PC-9 (cell line): ENCODE measurements at regions not wholly inside any gene's neighbourhood (a gene's known extent, or its start where the extent isn't known, plus 50 kb on each side); places are given as distances from the start of the nearest gene placed in this dataset.

Experiments
- BruUV-seq: library from RNA; stranded (reverse); fragments of 400-500 nt; replicated peaks from 2 replicates; lab custom pipeline; 2021; lab: Mats Ljungman, UMichigan
- CTCF ChIA-PET: fragments of 300-600 bp; sonication (Branson Sonifier 250); formaldehyde crosslinking; loops from one replicate; lab custom pipeline; 2022; ENCODE audit warnings: antibody characterized with exemption; lab: Charles Lee
- POLR2A ChIA-PET: fragments of 300-600 bp; sonication (Branson Sonifier 250); formaldehyde crosslinking; loops from one replicate; lab custom pipeline; 2022; ENCODE audit warnings: antibody characterized with exemption; ENCODE audit not compliant: unreplicated experiment; lab: Charles Lee
- DNase-seq, 2 experiments: peaks; one replicate each; pipeline versions ENCODE4 v3.0.0 to v3.0.0-alpha.2; 2015 to 2022; ENCODE audit warnings: mixed read lengths in 1 of 2
- H2AFZ ChIP-seq: fragments of 200-600 bp; sonication (generic); 2 replicates; pipeline ENCODE4 v1.8.1; 2017; ENCODE audit warnings: antibody characterized with exemption
- H3F3A ChIP-seq: fragments of 200-600 bp; sonication (generic); 2 replicates; pipeline ENCODE4 v1.8.1; 2017; ENCODE audit warnings: antibody characterized with exemption, mild to moderate bottlenecking, low read depth; ENCODE audit not compliant: insufficient read depth
- H3K27ac ChIP-seq: fragments of 200-600 bp; sonication (generic); 2 replicates; pipeline ENCODE4 v1.6.1; 2016; ENCODE audit warnings: mixed run types
- H3K27me3 ChIP-seq: fragments of 200-600 bp; sonication (generic); 2 replicates; pipeline ENCODE4 v1.6.1; 2016; ENCODE audit warnings: low read depth, mixed run types; ENCODE audit not compliant: insufficient read depth
- H3K36me3 ChIP-seq: fragments of 200-600 bp; sonication (generic); 2 replicates; pipeline ENCODE4 v1.6.1; 2016; ENCODE audit warnings: low read depth, mixed run types
- H3K4me1 ChIP-seq: fragments of 200-600 bp; sonication (generic); replicated peaks from 2 replicates; pipeline ENCODE4 v1.6.1; 2016; ENCODE audit warnings: mixed run types; ENCODE audit not compliant: insufficient read depth
- H3K4me2 ChIP-seq: fragments of 200-600 bp; sonication (generic); 2 replicates; pipeline ENCODE4 v1.6.1; 2017; ENCODE audit warnings: mixed run types
- H3K4me3 ChIP-seq: fragments of 200-600 bp; sonication (generic); 2 replicates; pipeline ENCODE4 v1.6.1; 2016; ENCODE audit warnings: mixed run types
- H3K79me2 ChIP-seq: fragments of 200-600 bp; sonication (generic); 2 replicates; pipeline ENCODE4 v1.6.1; 2017; ENCODE audit warnings: low read depth, mixed run types
- H3K9me2 ChIP-seq: fragments of 200-600 bp; sonication (generic); 2 replicates; pipeline ENCODE4 v1.8.1; 2017; ENCODE audit warnings: mild to moderate bottlenecking; ENCODE audit not compliant: insufficient read depth
- H3K9me3 ChIP-seq: fragments of 200-600 bp; sonication (generic); 2 replicates; pipeline ENCODE4 v1.8.1; 2016; ENCODE audit warnings: low read depth; ENCODE audit not compliant: insufficient read depth
- H4K20me1 ChIP-seq: fragments of 200-600 bp; sonication (generic); 2 replicates; pipeline ENCODE4 v1.8.1; 2017; ENCODE audit not compliant: insufficient read depth
- EZH2 ChIP-seq: fragments of 200-600 bp; sonication (generic); IDR thresholded peaks from 2 replicates; pipeline ENCODE4 v1.8.0; 2017; ENCODE audit warnings: antibody characterized with exemption, low read depth
- intact Hi-C: fragments of 100-400 bp; cut with micrococcal nuclease; formaldehyde crosslinking; loops from one replicate; pipeline ENCODE4 v1.10.0; 2022; ENCODE audit not compliant: unreplicated experiment
- TF ChIP-seq, protein P1 (sequence below): fragments of 200-600 bp; sonication (generic); conservative IDR thresholded peaks from 2 replicates; pipeline ENCODE4 v1.6.1; 2017; ENCODE audit warnings: mixed run types, antibody characterized with exemption, mild to moderate bottlenecking, moderate library complexity

GRCh38 chr6:147833607-147834006 lies 325.1 kb downstream of the SAMD5 start:
- Histone ChIP-seq H3K27ac (no peak overlapping the region), H3K36me3 (no peaks in the 10 kb centered on the region), H3K9me2 (no peaks in the 10 kb centered on the region; the same call in 1 of the 2 replicates), H3K4me1 (no peaks in the 10 kb centered on the region), H3K79me2 (no peaks in the 10 kb centered on the region), H2AFZ (no peak overlapping the region), H3F3A (no peaks in the 10 kb centered on the region), H3K27me3 (no peaks in the 10 kb centered on the region), H3K4me3 (no peak overlapping the region), H3K9me3 (no peaks in the 10 kb centered on the region), H4K20me1 (no peaks in the 10 kb centered on the region), H3K4me2 (no peak overlapping the region)
- intact Hi-C loops = no loop called here
- TF ChIP-seq, protein P1, sequence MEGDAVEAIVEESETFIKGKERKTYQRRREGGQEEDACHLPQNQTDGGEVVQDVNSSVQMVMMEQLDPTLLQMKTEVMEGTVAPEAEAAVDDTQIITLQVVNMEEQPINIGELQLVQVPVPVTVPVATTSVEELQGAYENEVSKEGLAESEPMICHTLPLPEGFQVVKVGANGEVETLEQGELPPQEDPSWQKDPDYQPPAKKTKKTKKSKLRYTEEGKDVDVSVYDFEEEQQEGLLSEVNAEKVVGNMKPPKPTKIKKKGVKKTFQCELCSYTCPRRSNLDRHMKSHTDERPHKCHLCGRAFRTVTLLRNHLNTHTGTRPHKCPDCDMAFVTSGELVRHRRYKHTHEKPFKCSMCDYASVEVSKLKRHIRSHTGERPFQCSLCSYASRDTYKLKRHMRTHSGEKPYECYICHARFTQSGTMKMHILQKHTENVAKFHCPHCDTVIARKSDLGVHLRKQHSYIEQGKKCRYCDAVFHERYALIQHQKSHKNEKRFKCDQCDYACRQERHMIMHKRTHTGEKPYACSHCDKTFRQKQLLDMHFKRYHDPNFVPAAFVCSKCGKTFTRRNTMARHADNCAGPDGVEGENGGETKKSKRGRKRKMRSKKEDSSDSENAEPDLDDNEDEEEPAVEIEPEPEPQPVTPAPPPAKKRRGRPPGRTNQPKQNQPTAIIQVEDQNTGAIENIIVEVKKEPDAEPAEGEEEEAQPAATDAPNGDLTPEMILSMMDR = no peak
- TF ChIP-seq EZH2 = no peak
- BruUV-seq = no TSS peak
- POLR2A ChIA-PET = no interaction called here
- DNase-seq = no peak
- CTCF ChIA-PET = no interaction called here

GRCh38 chr6:147834084-147834776 lies 325.7 kb downstream of the SAMD5 start:
- no peak overlapping the region for H3K4me2 ChIP-seq
- BruUV-seq = no TSS peak
- intact Hi-C loops = no loop called here
- H3K9me3 ChIP-seq = no peaks in the 10 kb centered on the region
- no peaks in the 10 kb centered on the region for H3K36me3 ChIP-seq
- no peaks in the 10 kb centered on the region; the same call in 1 of the 2 replicates for H3K9me2 ChIP-seq
- H3F3A ChIP-seq = no peaks in the 10 kb centered on the region
- H3K79me2 ChIP-seq = no peaks in the 10 kb centered on the region
- H3K27ac ChIP-seq = no peak overlapping the region
- H4K20me1 ChIP-seq = no peaks in the 10 kb centered on the region
- POLR2A ChIA-PET = no interaction called here
- H2AFZ ChIP-seq = no peak overlapping the region
- no peaks in the 10 kb centered on the region for H3K27me3 ChIP-seq
- no peak for DNase-seq
- no peak for TF ChIP-seq EZH2
- TF ChIP-seq, protein P1 = no peak
- H3K4me3 ChIP-seq = no peak overlapping the region
- no peaks in the 10 kb centered on the region for H3K4me1 ChIP-seq
- CTCF ChIA-PET = no interaction called here

GRCh38 chr6:147837540-147837939 lies 329.1 kb downstream of the SAMD5 start:
- Histone ChIP-seq H3K9me2 (no peaks in the 10 kb centered on the region; the same call in 1 of the 2 replicates), H4K20me1 (no peaks in the 10 kb centered on the region), H3K79me2 (no peaks in the 10 kb centered on the region), H3K27ac (no peak overlapping the region), H3K36me3 (0 out of 2 replicates have a peak, but pooled peaks cover 4% of the 10 kb centered on the region), H3K4me1 (no peaks in the 10 kb centered on the region), H3K4me2 (no peak overlapping the region), H2AFZ (no peak overlapping the region), H3F3A (no peaks in the 10 kb centered on the region), H3K4me3 (no peak overlapping the region), H3K27me3 (no peaks in the 10 kb centered on the region), H3K9me3 (no peaks in the 10 kb centered on the region)
- POLR2A ChIA-PET = no interaction called here
- intact Hi-C loops = no loop called here
- no peak for TF ChIP-seq EZH2
- BruUV-seq = no TSS peak
- no peak for DNase-seq
- CTCF ChIA-PET = no interaction called here
